H1 (cell line): ENCODE measurements at regions not wholly inside any gene's neighbourhood (a gene's known extent, or its start where the extent isn't known, plus 50 kb on each side); places are given as distances from the start of the nearest gene placed in this dataset.

ENCODE experiments used
- CTCF ChIA-PET: fragments of 300-600 bp; sonication (Branson Sonifier 250); formaldehyde crosslinking; loops from one replicate; lab custom pipeline; 2021; ENCODE audit not compliant: partially characterized antibody; lab: Charles Lee
- POLR2A ChIA-PET: fragments of 300-600 bp; sonication (Branson Sonifier 250); formaldehyde crosslinking; loops from one replicate; lab custom pipeline; 2021; ENCODE audit warnings: inconsistent platforms; ENCODE audit not compliant: partially characterized antibody; lab: Charles Lee
- DNase-seq, 2 experiments: peaks; one replicate each; pipeline versions ENCODE4 v3.0.0 to v3.0.0-alpha.2; 2010 to 2022; ENCODE audit warnings: low spot score in 2 of 2, low read depth in 1 of 2, mixed read lengths in 1 of 2
- FAIRE-seq: peaks from 2 replicates; lab custom pipeline; 2011; peaks lifted over from hg19 to GRCh38; lab: Jason Lieb, UNC
- H2AFZ ChIP-seq: 2 replicates; pipeline ENCODE4 v1.8.1; 2012; ENCODE audit warnings: low read length, inconsistent platforms
- H2AK5ac ChIP-seq: 2 replicates; pipeline ENCODE4 v1.6.1; 2013; ENCODE audit warnings: low read depth, low read length
- H2BK120ac ChIP-seq: replicated peaks from 2 replicates; pipeline ENCODE3; 2013; ENCODE audit warnings: low read depth, low read length, inconsistent platforms
- H2BK12ac ChIP-seq: 2 replicates; pipeline ENCODE4 v1.6.1; 2013; ENCODE audit warnings: low read depth, low read length
- H2BK15ac ChIP-seq: 2 replicates; pipeline ENCODE4 v1.6.1; 2013; ENCODE audit warnings: low read length
- H2BK20ac ChIP-seq: 2 replicates; pipeline ENCODE4 v1.6.1; 2013; ENCODE audit warnings: low read length
- H2BK5ac ChIP-seq: 2 replicates; pipeline ENCODE4 v1.6.1; 2013; ENCODE audit warnings: low read depth, low read length
- H3K14ac ChIP-seq: 2 replicates; pipeline ENCODE4 v1.6.1; 2013; ENCODE audit warnings: inconsistent platforms; ENCODE audit not compliant: insufficient read length
- H3K18ac ChIP-seq: 2 replicates; pipeline ENCODE4 v1.6.1; 2013; ENCODE audit warnings: low read length; ENCODE audit errors: extremely low read depth
- H3K23ac ChIP-seq: 2 replicates; pipeline ENCODE4 v1.6.1; 2013; ENCODE audit warnings: inconsistent platforms; ENCODE audit not compliant: insufficient read length
- H3K23me2 ChIP-seq: 2 replicates; pipeline ENCODE4 v1.6.1; 2013; ENCODE audit warnings: low read depth, low read length
- H3K27ac ChIP-seq: 2 replicates; pipeline ENCODE4 v1.6.1; 2011; ENCODE audit warnings: low read depth, low read length, inconsistent platforms
- H3K27me3 ChIP-seq, 4 experiments: replicated peaks in 1 of 4; 1 replicate in 1 of 4; 2 replicates in 3 of 4; pipeline versions ENCODE4 v1.6.1 to v1.8.1; 2011 to 2013; ENCODE audit warnings: low read length in 3 of 4, mild to moderate bottlenecking in 3 of 4, inconsistent platforms in 2 of 4, mixed read lengths in 2 of 4, moderate library complexity in 1 of 4; ENCODE audit not compliant: control insufficient read depth in 3 of 4, insufficient read depth in 3 of 4; ENCODE audit errors: extremely low read depth in 1 of 4
- H3K36me3 ChIP-seq, 4 experiments: 2 replicates each; pipeline versions ENCODE4 v1.6.1 to v1.8.1; 2011 to 2013; ENCODE audit warnings: mild to moderate bottlenecking in 4 of 4, low read length in 3 of 4, moderate library complexity in 2 of 4, control low read depth in 1 of 4, inconsistent platforms in 1 of 4; ENCODE audit not compliant: insufficient read depth in 4 of 4, control insufficient read depth in 2 of 4
- H3K4ac ChIP-seq: replicated peaks from 2 replicates; pipeline ENCODE3; 2013; ENCODE audit warnings: low read length, low read depth, mixed read lengths, inconsistent platforms; ENCODE audit not compliant: insufficient read length
- H3K4me1 ChIP-seq, 4 experiments: replicated peaks in 1 of 4; 1 replicate in 1 of 4; 2 replicates in 3 of 4; pipeline versions ENCODE4 v1.6.1 to v1.8.1; 2011 to 2013; ENCODE audit warnings: low read length in 3 of 4, inconsistent platforms in 2 of 4, mixed read lengths in 1 of 4; ENCODE audit not compliant: insufficient read depth in 4 of 4, control insufficient read depth in 3 of 4
- H3K4me2 ChIP-seq, 2 experiments: 2 replicates each; pipeline versions ENCODE4 v1.6.1 to v1.8.1; 2011 to 2013; ENCODE audit warnings: low read depth in 2 of 2, low read length in 2 of 2, control low read depth in 1 of 2, inconsistent platforms in 1 of 2, mild to moderate bottlenecking in 1 of 2; ENCODE audit not compliant: insufficient read depth in 1 of 2
- H3K4me3 ChIP-seq, 4 experiments: fragments of 200-600, 300-600 bp in 1 of 4; sonication (generic), shearing (Covaris generic), sonication (Bioruptor Twin) in 1 of 4; 2 replicates each; pipeline versions ENCODE4 v1.5.1 to v1.8.1; 2011 to 2016; ENCODE audit warnings: low read length in 4 of 4, low read depth in 3 of 4, control low read depth in 2 of 4, inconsistent platforms in 2 of 4, mild to moderate bottlenecking in 2 of 4, mixed read lengths in 1 of 4, moderate library complexity in 1 of 4; ENCODE audit not compliant: insufficient read depth in 2 of 4; ENCODE audit errors: extremely low read depth in 1 of 4
- H3K56ac ChIP-seq: replicated peaks from 2 replicates; pipeline ENCODE3; 2013; ENCODE audit warnings: low read depth, mild to moderate bottlenecking, mixed read lengths, low read length, inconsistent platforms; ENCODE audit not compliant: insufficient read length
- H3K79me1 ChIP-seq: 2 replicates; pipeline ENCODE4 v1.6.1; 2013; ENCODE audit warnings: low read depth, low read length, control low read depth
- H3K79me2 ChIP-seq, 2 experiments: 2 replicates each; pipeline versions ENCODE4 v1.6.1 to v1.8.1; 2012 to 2013; ENCODE audit warnings: low read length in 2 of 2, mild to moderate bottlenecking in 2 of 2, inconsistent platforms in 1 of 2; ENCODE audit not compliant: insufficient read depth in 2 of 2, control insufficient read depth in 1 of 2
- H3K9ac ChIP-seq, 4 experiments: replicated peaks in 1 of 4; 1 replicate in 1 of 4; 2 replicates in 3 of 4; pipeline versions ENCODE4 v1.6.1 to v1.8.1; 2011 to 2013; ENCODE audit warnings: low read depth in 3 of 4, low read length in 3 of 4, control low read depth in 2 of 4, mild to moderate bottlenecking in 2 of 4, moderate library complexity in 2 of 4, inconsistent platforms in 1 of 4; ENCODE audit errors: extremely low read depth in 1 of 4
- H3K9me3 ChIP-seq, 2 experiments: 2 replicates each; pipeline versions ENCODE4 v1.6.1 to v1.8.1; 2012 to 2013; ENCODE audit warnings: mild to moderate bottlenecking in 2 of 2, moderate library complexity in 2 of 2, control low read depth in 1 of 2, inconsistent platforms in 1 of 2, low read depth in 1 of 2, low read length in 1 of 2, mixed read lengths in 1 of 2; ENCODE audit not compliant: insufficient read depth in 2 of 2
- H4K20me1 ChIP-seq, 2 experiments: replicated peaks in 1 of 2; 2 replicates each; pipeline versions ENCODE3 to v1.8.1; 2011 to 2013; ENCODE audit warnings: inconsistent platforms in 2 of 2, low read length in 2 of 2, mild to moderate bottlenecking in 1 of 2; ENCODE audit not compliant: insufficient read depth in 2 of 2, control insufficient read depth in 1 of 2
- H4K5ac ChIP-seq: 2 replicates; pipeline ENCODE4 v1.6.1; 2013; ENCODE audit warnings: low read length, low read depth, mixed read lengths, inconsistent platforms; ENCODE audit not compliant: insufficient read length
- H4K8ac ChIP-seq: 2 replicates; pipeline ENCODE4 v1.8.0; 2013; ENCODE audit warnings: mild to moderate bottlenecking, moderate library complexity, low read length, inconsistent platforms; ENCODE audit not compliant: insufficient read depth; ENCODE audit errors: extremely low read depth
- H4K91ac ChIP-seq: replicated peaks from 2 replicates; pipeline ENCODE3; 2013; ENCODE audit warnings: low read length, mixed read lengths, inconsistent platforms; ENCODE audit not compliant: insufficient read length
- HDAC6 ChIP-seq: IDR thresholded peaks from one replicate; pipeline ENCODE4 v1.7.1; 2012; ENCODE audit warnings: low read depth, mild to moderate bottlenecking, inconsistent platforms, low read length, moderate library complexity
- TEAD4 ChIP-seq: IDR thresholded peaks from 2 replicates; pipeline ENCODE4 v1.6.1; 2012; ENCODE audit warnings: low read depth, low read length, inconsistent platforms, mixed read lengths
- WGBS, 2 experiments: shearing (Covaris generic) in 1 of 2; methylation state at CpG; one replicate each; pipeline versions ENCODE4 v1.1.6 to v1.1.7; 2013 to 2015; ENCODE audit warnings: low lambda C conversion rate in 2 of 2, mixed read lengths in 2 of 2, inconsistent platforms in 1 of 2, low coverage in 1 of 2, missing lambda C conversion rate in 1 of 2; ENCODE audit not compliant: insufficient replicate concordance in 2 of 2, insufficient coverage in 1 of 2, insufficient read length in 1 of 2; ENCODE audit errors: extremely low coverage in 1 of 2, missing lambda C conversion rate in 1 of 2; 5-methylcytosine and 5-hydroxymethylcytosine counted together

DNA sequence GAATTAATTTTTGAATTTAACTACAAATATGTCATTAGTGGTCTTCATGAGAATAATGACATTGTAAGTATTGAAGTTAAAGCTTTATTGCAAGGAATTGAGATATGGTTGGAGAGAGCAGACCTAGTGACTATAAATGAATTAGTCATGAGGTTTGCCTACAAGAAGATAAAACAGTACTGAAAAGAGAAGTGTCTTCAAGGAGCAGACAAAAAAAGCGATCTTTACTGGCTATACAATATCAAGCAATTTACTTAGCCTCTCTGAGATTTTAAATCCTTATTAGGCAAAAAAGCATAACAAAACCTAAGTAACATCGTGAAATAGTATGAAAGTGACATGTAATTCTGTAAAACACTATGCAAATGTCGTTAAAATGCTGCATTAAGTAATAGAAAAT lies 435.1 kb upstream of the PCDH20 start:
- no peaks in the 10 kb centered on the region for H3K27me3 ChIP-seq
- H3K56ac ChIP-seq = no peak overlapping the region
- H4K91ac ChIP-seq = no peak overlapping the region
- H2BK120ac ChIP-seq = no peak overlapping the region
- TF ChIP-seq HDAC6 (no peak), TEAD4 (no peak)
- no peak overlapping the region for H2BK12ac ChIP-seq
- H3K4me2 ChIP-seq = no peak overlapping the region
- no peaks in the 10 kb centered on the region for H3K4me1 ChIP-seq
- no peak overlapping the region for H3K23ac ChIP-seq
- no peak overlapping the region for H2BK15ac ChIP-seq
- no peak overlapping the region for H3K4ac ChIP-seq
- no peaks in the 10 kb centered on the region for H3K36me3 ChIP-seq
- FAIRE-seq (no peak), DNase-seq (no peak)
- CTCF ChIA-PET = no interaction called here
- H3K18ac ChIP-seq = no peak overlapping the region
- H3K4me3 ChIP-seq = no peak overlapping the region
- no peak overlapping the region for H2BK20ac ChIP-seq
- POLR2A ChIA-PET = no interaction called here
- no peak overlapping the region for H3K27ac ChIP-seq
- no peak overlapping the region for H2AK5ac ChIP-seq
- no peaks in the 10 kb centered on the region for H3K79me1 ChIP-seq
- no peak overlapping the region for H4K8ac ChIP-seq
- no peak overlapping the region for H4K5ac ChIP-seq
- no peak overlapping the region for H3K14ac ChIP-seq
- H3K9me3 ChIP-seq = no peaks in the 10 kb centered on the region
- no peak overlapping the region for H2BK5ac ChIP-seq
- no peaks in the 10 kb centered on the region for H4K20me1 ChIP-seq
- 90% methylated on average over 3 of the region's 3 CpGs; no CpG with 5 or more reads in 1 of the 2 experiments for WGBS, 2 experiments
- H3K79me2 ChIP-seq = no peaks in the 10 kb centered on the region
- no peaks in the 10 kb centered on the region for H3K23me2 ChIP-seq
- H3K9ac ChIP-seq = no peak overlapping the region
- H2AFZ ChIP-seq = no peak overlapping the region
